Fibroblast of skin of right biceps (primary cell): ENCODE measurements at regions not wholly inside any gene's neighbourhood (a gene's known extent, or its start where the extent isn't known, plus 50 kb on each side); places are given as distances from the start of the nearest gene placed in this dataset.

Experiments used
- DNase-seq: peaks from one replicate; pipeline ENCODE4 v3.0.0-alpha.2; 2013

DNA sequence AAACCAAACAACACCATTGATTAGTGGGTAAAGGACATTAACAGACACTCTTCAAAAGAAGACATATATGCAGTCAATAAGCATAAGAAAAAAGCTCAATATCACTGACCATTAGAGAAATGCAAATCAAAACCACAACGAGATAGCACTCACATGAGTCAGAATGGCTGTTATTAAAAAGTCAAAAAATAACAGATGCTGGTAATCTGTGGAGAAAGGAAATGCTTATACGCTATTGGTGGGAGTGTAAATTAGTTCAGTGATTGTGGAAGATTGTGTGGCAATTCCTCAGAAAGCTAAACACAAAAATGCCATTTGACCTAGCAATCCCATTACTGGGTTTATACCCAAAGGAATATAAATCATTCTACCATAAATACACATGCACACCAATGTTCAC, 182.6 kb downstream of the TRPC6 start:
- peak; percentile 27 for DNase-seq

GRCh38 chr11:101397979-101398378, 185.8 kb downstream of the TRPC6 start:
- peak; percentile 6 for DNase-seq

DNA sequence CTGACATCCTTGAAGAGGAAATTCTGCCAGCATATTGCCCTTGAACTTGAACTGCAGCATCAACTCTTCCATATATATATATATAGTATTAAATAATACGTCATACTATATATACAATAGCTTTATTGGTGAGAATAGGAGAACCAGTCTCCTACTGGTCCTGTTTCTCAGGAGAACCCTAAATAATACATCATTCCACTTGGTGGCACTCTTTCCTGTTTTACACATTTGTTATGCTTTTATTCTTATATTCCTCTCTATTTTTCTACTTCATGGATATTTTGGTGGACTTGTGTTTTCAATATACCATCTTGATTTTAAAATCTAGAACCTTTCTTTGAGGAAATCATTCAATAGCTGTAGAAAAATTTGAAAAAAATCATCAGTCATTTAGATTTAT, 193.3 kb downstream of the TRPC6 start:
- no peak for DNase-seq

DNA sequence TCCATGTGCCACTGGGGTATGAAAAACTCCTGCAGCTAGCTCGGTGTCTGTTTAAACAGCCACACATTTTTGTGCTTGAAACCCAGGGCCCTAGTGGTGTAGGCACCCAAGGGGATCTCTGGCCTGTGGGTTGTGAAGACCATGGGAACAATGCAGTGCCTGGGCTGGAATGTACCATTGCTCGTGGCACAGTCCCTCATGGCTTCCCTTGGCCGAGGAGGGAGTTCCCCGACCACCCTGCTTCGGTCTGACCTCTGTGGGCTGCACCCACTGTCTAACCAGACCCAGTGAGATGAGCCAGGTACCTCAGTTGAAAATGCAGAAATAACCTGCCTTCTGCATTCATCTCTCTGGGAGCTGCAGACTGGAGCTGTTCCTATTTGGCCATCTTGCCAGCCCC, 214.0 kb downstream of the TRPC6 start:
- no peak for DNase-seq

DNA sequence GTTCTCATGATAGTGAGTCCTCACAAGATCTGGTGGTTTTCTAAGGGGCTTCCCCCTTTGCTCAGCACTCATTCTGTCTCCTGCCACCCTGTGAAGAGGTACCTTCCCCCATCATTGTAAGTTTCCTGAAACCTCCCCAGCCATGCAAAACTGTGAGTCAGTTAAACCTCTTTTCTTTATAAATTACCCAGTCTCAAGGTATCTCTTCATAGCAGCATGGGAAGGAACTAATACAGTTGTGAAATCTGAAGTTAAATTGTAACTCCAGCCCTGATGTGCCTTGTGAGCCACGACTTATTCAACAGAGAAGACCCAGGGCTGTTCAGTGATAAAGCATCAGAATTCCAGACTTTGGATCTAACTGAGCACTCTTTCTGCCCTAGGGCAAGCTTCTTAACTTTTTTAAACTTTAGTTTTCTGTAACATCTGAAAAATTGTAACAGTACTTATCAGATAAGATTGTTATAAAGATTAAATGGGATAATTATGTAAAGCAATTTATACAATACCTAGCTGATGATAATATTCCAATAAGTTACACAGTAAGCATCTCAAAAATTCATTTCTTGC, 220.0 kb downstream of the TRPC6 start:
- no peak for DNase-seq

DNA sequence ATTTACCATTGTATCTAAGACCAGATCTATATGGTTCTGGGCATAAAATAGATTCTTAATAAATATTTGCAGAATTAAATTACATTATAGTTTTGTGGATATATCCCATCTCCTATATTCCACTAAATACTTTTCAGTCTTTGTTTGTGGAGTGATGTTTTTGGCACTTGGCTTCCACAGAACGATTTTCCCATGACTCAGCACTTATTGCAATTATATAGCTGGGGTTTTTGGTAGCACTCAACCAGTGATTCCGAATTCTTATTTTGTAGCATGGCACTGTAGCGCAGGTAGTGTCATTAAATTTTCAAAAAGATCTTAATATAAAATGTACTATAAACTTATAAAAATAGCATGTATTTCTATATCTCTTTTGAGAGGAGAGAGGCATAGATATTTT, 221.2 kb downstream of the TRPC6 start:
- no peak for DNase-seq

DNA sequence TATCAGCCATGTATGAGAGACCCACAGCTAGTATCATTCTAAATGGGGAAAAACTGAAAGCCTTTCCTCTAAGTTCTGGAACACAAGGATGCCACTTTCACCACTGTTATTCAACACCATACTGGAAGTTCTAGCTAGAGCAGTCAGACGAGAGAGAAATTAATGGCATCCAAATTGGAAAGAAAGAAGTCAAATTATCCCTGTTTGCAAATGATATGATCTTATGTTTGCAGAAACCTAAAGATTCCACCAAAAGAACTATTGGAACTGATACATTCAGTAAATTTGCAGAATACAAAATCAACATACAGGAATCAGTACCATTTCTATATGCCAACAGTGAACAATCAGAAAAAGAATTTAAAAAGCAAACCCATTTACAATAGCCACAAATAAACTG, 226.0 kb downstream of the TRPC6 start:
- DNase-seq, result no peak

- no peak for DNase-seq
These were observed 225.2 kb upstream of the PGR start for GRCh38 chr11:101354801-101355200.

GRCh38 chr11:101348786-101349185, 219.2 kb upstream of the PGR start:
- no peak for DNase-seq

DNA sequence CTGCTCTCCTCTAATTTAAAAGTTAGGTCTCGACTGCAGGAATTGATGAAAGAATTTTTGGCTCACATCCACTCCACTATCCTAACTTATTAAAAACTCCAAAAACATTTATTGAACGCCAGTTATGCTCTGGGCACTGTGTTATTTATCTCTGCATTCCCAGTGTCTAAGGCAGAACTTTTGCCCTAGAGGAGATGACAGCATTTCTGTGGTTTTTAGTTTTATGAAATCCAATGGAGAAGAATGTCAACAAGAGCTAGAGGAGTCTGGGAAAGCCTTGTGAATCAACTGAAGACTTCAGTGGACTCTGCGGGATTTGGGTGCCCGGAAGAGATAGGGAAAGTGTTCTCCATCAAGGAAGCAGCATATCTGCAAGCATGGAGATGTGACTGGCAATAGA, 217.0 kb upstream of the PGR start:
- DNase-seq, result no peak

GRCh38 chr11:101345891-101346290, 216.3 kb upstream of the PGR start:
- no peak for DNase-seq

- no peak for DNase-seq
These were observed 212.7 kb upstream of the PGR start for GRCh38 chr11:101342307-101342706.

- DNase-seq, result no peak
These were observed 212.0 kb upstream of the PGR start for GRCh38 chr11:101341578-101341977.

- no peak for DNase-seq
These were observed 207.2 kb upstream of the PGR start for GRCh38 chr11:101336858-101337257.

DNA sequence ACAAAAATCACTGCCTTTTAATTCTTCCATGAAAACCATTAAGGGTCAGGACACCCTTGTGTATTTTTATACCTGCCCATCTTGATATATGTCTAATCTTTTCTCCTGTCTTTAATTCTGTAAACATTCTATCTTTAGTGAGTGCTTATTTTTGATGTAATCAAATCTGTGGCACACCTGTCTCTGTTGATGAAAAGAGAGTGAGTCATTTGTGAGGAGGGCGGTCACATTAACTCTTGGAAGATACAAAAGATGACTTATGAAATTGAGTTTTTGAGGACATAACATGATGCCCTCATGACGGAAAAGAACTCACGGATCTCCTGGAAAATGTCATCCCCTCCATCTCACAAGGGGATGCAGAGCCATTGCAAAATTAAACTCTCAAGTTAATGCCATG, 206.5 kb upstream of the PGR start:
- no peak for DNase-seq

GRCh38 chr11:101334581-101334980, 205.0 kb upstream of the PGR start:
- DNase-seq, result no peak

- no peak for DNase-seq
These were observed 201.8 kb upstream of the PGR start for GRCh38 chr11:101331411-101331810.

- no peak for DNase-seq
These were observed 198.3 kb upstream of the PGR start for GRCh38 chr11:101327908-101328307.

DNA sequence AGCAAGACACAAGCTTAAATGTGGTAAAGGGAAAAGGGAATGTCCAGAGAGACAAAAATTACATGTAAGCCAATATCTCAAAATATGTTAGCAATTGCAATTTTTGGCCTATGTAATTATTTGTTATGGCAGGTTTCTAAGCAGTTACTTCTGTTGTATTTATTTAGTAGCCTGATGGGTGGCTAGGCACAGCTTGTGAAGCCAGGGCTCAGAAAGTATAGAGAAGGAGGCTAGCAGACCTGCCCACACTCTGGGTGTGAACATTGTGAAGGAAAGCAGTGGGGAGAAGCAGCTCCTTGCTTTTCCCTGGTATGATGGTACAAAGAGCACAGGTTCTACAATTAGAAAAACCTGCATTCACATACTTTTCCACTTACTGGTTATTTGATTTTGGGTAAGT, 196.5 kb upstream of the PGR start:
- DNase-seq, result no peak

- no peak for DNase-seq
These were observed 194.4 kb upstream of the PGR start for GRCh38 chr11:101323997-101324396.

- no peak for DNase-seq
These were observed 191.6 kb upstream of the PGR start for GRCh38 chr11:101321222-101321621.

GRCh38 chr11:101306721-101307120, 177.1 kb upstream of the PGR start:
- DNase-seq, result no peak

DNA sequence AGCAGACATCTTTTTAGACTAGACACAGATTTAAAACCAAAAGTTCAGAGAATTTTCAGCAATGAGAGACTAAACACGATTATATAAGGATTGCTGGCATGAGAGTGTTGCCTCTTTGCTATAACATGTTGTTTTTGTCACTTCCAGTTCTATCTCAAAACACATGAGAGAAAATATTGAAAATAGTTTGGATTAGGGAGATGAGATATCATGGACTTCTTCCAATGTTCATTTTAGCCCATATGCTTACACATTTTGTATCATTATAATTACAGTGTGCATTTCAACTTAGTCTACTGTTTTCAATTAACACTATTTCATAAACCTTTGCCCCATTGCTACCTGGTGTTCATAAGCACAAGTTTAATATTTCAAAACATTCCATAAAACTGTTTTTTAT, 175.9 kb upstream of the PGR start:
- no peak for DNase-seq

DNA sequence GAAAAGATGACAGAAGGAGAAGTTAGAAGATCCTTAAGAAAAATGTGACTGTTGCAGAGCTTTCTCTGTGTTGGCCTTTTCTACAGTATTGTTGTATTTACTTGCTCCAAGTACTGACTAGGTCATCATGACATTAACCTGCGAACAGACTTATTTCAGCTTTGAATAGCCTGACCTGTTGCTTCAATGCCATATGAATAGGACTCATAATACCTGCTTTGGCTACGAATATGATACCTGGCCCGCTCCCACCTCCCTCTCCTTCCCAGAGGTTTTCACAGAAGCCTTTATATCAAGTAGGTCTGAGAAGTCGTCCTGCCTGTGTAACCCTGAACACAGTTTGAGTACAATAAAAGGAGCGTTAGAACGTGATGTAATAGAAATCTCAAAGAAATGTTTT, 169.6 kb upstream of the PGR start:
- no peak for DNase-seq

DNA sequence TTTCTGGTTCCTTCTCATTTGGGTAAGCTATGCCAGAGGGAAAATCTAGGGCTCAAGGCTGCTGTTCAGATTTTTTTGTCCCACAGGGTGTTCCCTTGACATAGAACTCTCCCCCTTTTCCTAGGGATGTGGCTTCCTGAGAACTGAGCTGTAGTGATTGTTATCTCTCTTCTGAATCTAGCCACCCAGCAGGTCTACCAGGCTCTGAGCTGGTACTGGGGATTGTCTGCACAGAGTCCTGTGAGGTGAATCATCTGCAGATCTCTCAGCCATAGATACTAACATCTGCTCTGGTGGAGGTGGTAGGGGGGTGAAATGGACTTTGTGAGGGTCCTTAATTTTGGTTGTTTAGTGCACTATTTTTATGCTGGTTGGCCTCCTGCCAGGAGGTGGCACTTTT, 167.3 kb upstream of the PGR start:
- no peak for DNase-seq

DNA sequence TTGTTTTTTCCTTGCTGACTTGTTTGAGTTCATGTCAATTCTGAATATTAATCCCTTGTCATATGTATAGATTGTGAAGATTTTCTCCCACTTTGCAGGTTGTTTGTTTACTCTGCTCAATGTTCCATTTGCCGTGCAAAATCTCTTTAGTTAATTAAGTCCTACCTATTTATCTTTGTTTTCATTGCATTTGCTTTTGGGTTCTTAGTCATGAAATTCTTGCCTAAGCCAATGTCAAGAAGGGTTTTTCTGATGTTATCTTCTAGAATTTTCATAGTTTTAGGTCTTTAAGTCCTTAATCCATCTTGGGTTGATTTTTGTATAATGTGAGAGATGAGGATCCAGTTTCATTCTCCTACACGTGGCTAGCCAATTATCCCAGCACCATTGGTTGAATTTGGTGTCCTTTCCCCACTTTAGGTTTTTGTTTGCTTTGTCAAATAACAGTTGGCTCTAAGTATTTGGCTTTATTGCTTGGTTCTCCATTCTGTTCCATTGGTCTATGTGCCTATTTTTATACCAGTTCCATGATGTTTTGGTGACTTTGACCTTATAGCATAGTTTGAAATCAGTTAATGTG, 163.1 kb upstream of the PGR start:
- DNase-seq, result no peak
